ENCODE measurements at regions not wholly inside any gene's neighbourhood (a gene's known extent, or its start where the extent isn't known, plus 50 kb on each side); places are given as distances from the start of the nearest gene placed in this dataset.
"Not testable (repeated sequence)": the region's sequence is repeated elsewhere in the genome, so short reads cannot be mapped to it uniquely, and the experiment has no call there.

GRCh38 chr2:125397535-125398251, 1258.3 kb upstream of the GYPC start:
- DNase-seq (ENCODE audit: low read depth), result no peak
- no peak for TF ChIP-seq MYC (IDR thresholded peaks at IDR 0.05; ENCODE audit: low read depth, low read length)
- TF ChIP-seq POLR2A (IDR thresholded peaks at IDR 0.05; ENCODE audit: extremely low read depth, insufficient read length), result no peak
- no peak for TF ChIP-seq CTCF (IDR thresholded peaks at IDR 0.05; ENCODE audit: low read depth, low read length)
- no peak for TF ChIP-seq MAX (IDR thresholded peaks at IDR 0.05; ENCODE audit: low read depth, low read length)
- no peak overlapping the region for H3K4me3 ChIP-seq (ENCODE audit: low read depth, low read length)

GRCh38 chr2:125398738-125399524, 1257.0 kb upstream of the GYPC start:
- no peak for DNase-seq (ENCODE audit: low read depth)
- no peak for TF ChIP-seq MYC (IDR thresholded peaks at IDR 0.05; ENCODE audit: low read depth, low read length)
- TF ChIP-seq POLR2A (IDR thresholded peaks at IDR 0.05; ENCODE audit: extremely low read depth, insufficient read length), result no peak
- no peak for TF ChIP-seq CTCF (IDR thresholded peaks at IDR 0.05; ENCODE audit: low read depth, low read length)
- TF ChIP-seq MAX (IDR thresholded peaks at IDR 0.05; ENCODE audit: low read depth, low read length), result no peak
- H3K4me3 ChIP-seq (ENCODE audit: low read depth, low read length), result no peak overlapping the region

- no peak overlapping the region for H3K4me3 ChIP-seq (ENCODE audit: low read depth, low read length)
- TF ChIP-seq POLR2A (IDR thresholded peaks at IDR 0.05; ENCODE audit: extremely low read depth, insufficient read length), result no peak
- TF ChIP-seq CTCF (IDR thresholded peaks at IDR 0.05; ENCODE audit: low read depth, low read length), result no peak
- no peak for TF ChIP-seq MYC (IDR thresholded peaks at IDR 0.05; ENCODE audit: low read depth, low read length)
- no peak for TF ChIP-seq MAX (IDR thresholded peaks at IDR 0.05; ENCODE audit: low read depth, low read length)
- no peak for DNase-seq (ENCODE audit: low read depth)
These were observed 1250.1 kb upstream of the GYPC start for GRCh38 chr2:125405816-125406215.

GRCh38 chr2:125408874-125409538, 1247.0 kb upstream of the GYPC start:
- H3K4me3 ChIP-seq (ENCODE audit: low read depth, low read length), result no peak overlapping the region
- no peak for TF ChIP-seq CTCF (IDR thresholded peaks at IDR 0.05; ENCODE audit: low read depth, low read length)
- DNase-seq (ENCODE audit: low read depth), result no peak

- no peak overlapping the region for H3K4me3 ChIP-seq (ENCODE audit: low read depth, low read length)
- DNase-seq (ENCODE audit: low read depth), result no peak
- TF ChIP-seq MYC (IDR thresholded peaks at IDR 0.05; ENCODE audit: low read depth, low read length), result no peak
- TF ChIP-seq POLR2A (IDR thresholded peaks at IDR 0.05; ENCODE audit: extremely low read depth, insufficient read length), result no peak
- TF ChIP-seq MAX (IDR thresholded peaks at IDR 0.05; ENCODE audit: low read depth, low read length), result no peak
- TF ChIP-seq CTCF (IDR thresholded peaks at IDR 0.05; ENCODE audit: low read depth, low read length), result no peak
These were observed 1237.5 kb upstream of the GYPC start for GRCh38 chr2:125418483-125418882.

- not testable (repeated sequence) for H3K4me3 ChIP-seq (ENCODE audit: low read depth, low read length); DNase-seq (ENCODE audit: low read depth)
These were observed 1233.7 kb upstream of the GYPC start for GRCh38 chr2:125422198-125422770.

Data from NB4 (cell line).